NCI-H510A treated with DMSO at 0.1 percent for 48 hours (cell line): ENCODE measurements at regions not wholly inside any gene's neighbourhood (a gene's known extent, or its start where the extent isn't known, plus 50 kb on each side); places are given as distances from the start of the nearest gene placed in this dataset.

Experiments used
- DNase-seq: peaks from one replicate; lab custom pipeline; 2025; lab: John Stamatoyannopoulos, UW

- DNase-seq: no peak
Observed at GRCh38 chr18:40662898-40663437, 1292.1 kb upstream of the PIK3C3 start.

- no peak for DNase-seq
Observed at GRCh38 chr18:40653682-40654081, 1301.4 kb upstream of the PIK3C3 start.

GRCh38 chr18:40652321-40652720, 1302.7 kb upstream of the PIK3C3 start:
- no peak for DNase-seq

- no peak for DNase-seq
Observed at GRCh38 chr18:40651163-40651562, 1303.9 kb upstream of the PIK3C3 start.

GRCh38 chr18:40642692-40643229, 1312.3 kb upstream of the PIK3C3 start:
- DNase-seq: no peak

- no peak for DNase-seq
Observed at GRCh38 chr18:40631319-40631718, 1323.7 kb upstream of the PIK3C3 start.

- no peak for DNase-seq
Observed at GRCh38 chr18:40630496-40630895, 1324.5 kb upstream of the PIK3C3 start.

- no peak for DNase-seq
Observed at GRCh38 chr18:40624959-40625358, 1330.1 kb upstream of the PIK3C3 start.

- no peak for DNase-seq
Observed at GRCh38 chr18:40613721-40614120, 1341.3 kb upstream of the PIK3C3 start.

GRCh38 chr18:40612356-40612755, 1342.7 kb upstream of the PIK3C3 start:
- DNase-seq: no peak

GRCh38 chr18:40608226-40608625, 1346.8 kb upstream of the PIK3C3 start:
- no peak for DNase-seq

- peak; percentile 44 for DNase-seq
Observed at GRCh38 chr18:40607542-40608148, 1347.4 kb upstream of the PIK3C3 start.

GRCh38 chr18:40606996-40607395, 1348.0 kb upstream of the PIK3C3 start:
- no peak for DNase-seq

GRCh38 chr18:40583671-40584070, 1371.4 kb upstream of the PIK3C3 start:
- DNase-seq: no peak

GRCh38 chr18:40582105-40582504, 1372.9 kb upstream of the PIK3C3 start:
- DNase-seq: no peak

GRCh38 chr18:40577981-40578365, 1377.1 kb upstream of the PIK3C3 start:
- no peak for DNase-seq

GRCh38 chr18:40577239-40577980, 1377.6 kb upstream of the PIK3C3 start:
- DNase-seq: no peak

- no peak for DNase-seq
Observed at GRCh38 chr18:40576507-40577115, 1378.4 kb upstream of the PIK3C3 start.

- no peak for DNase-seq
Observed at GRCh38 chr18:40570615-40571014, 1384.4 kb upstream of the PIK3C3 start.

GRCh38 chr18:40569605-40570004, 1385.4 kb upstream of the PIK3C3 start:
- DNase-seq: no peak

GRCh38 chr18:40566510-40566844, 1388.6 kb upstream of the PIK3C3 start:
- DNase-seq: no peak

GRCh38 chr18:40565805-40566509, 1389.1 kb upstream of the PIK3C3 start:
- no peak for DNase-seq
